ENCODE measurements at regions not wholly inside any gene's neighbourhood (a gene's known extent, or its start where the extent isn't known, plus 50 kb on each side); places are given as distances from the start of the nearest gene placed in this dataset.

GRCh38 chr7:82700741-82701140 is 257.2 kb upstream of the CACNA2D1 start:
- TF ChIP-seq CTCF (conservative IDR thresholded peaks at IDR 0.05): no peak
- no peak for TF ChIP-seq EZH2 (IDR thresholded peaks at IDR 0.05; ENCODE audit: low read depth)

Measured in PC-9 (cell line).